H7 (cell line): ENCODE measurements at regions not wholly inside any gene's neighbourhood (a gene's known extent, or its start where the extent isn't known, plus 50 kb on each side); places are given as distances from the start of the nearest gene placed in this dataset.

Experiments
- DNase-seq: peaks from one replicate; pipeline ENCODE4 v3.0.0; 2012
- H3K27me3 ChIP-seq: 2 replicates; pipeline ENCODE4 v1.6.0; 2011; ENCODE audit warnings: mild to moderate bottlenecking, low read length; ENCODE audit not compliant: control insufficient read depth, insufficient read depth
- H3K36me3 ChIP-seq: replicated peaks from 2 replicates; pipeline ENCODE4 v1.5.1; 2011; ENCODE audit warnings: low read length; ENCODE audit not compliant: control insufficient read depth, insufficient read depth
- H3K4me3 ChIP-seq: 2 replicates; pipeline ENCODE4 v1.5.1; 2011; ENCODE audit warnings: low read depth, mild to moderate bottlenecking, control low read depth, low read length, moderate library complexity; ENCODE audit not compliant: insufficient read depth

DNA sequence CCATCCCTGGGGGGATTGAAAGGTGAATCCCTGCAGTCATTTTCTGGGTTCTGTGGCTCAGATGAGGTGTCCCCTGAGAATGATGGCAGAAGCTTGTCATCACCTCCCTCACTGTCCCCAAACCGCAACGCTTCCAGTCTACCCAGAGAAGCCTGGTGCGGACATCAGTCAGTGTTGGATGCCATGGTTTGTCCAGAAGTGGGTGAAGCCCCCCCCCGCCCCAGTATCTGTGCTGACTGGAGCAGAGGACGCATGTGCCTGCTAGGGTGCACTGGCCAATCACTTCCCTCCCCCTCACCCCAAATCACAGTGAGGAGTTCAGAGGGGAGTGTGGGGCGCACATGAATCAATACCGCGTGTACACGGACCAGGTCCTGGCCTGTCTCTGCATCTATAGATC lies 150.5 kb downstream of the TEX29 start:
- Histone ChIP-seq H3K4me3 (no peak overlapping the region), H3K36me3 (no peaks in the 10 kb centered on the region), H3K27me3 (no peaks in the 10 kb centered on the region)
- no peak for DNase-seq

DNA sequence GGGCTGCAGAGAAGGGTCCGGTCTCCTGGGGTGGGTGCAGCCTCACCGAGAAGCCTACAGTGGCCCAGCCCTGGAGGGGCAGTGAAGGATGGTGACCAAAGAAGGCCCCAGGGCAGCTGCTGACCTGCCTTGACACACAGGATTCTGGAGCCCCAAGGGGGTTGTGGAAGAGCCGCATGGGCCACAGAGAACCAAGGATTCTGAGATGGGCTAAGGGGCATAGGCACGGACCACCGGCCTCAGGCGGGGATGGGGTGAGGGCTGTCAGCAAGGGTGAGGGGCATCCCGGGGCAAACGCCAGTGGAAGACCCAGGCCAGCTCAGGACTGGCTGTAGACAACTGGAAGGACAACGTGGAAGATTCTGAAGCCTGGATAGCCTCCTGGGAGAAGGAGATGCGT lies 151.6 kb downstream of the TEX29 start:
- H3K36me3 ChIP-seq = no peaks in the 10 kb centered on the region; the same call in 1 of the 2 replicates
- no peak overlapping the region for H3K4me3 ChIP-seq
- H3K27me3 ChIP-seq = no peaks in the 10 kb centered on the region
- no peak for DNase-seq

DNA sequence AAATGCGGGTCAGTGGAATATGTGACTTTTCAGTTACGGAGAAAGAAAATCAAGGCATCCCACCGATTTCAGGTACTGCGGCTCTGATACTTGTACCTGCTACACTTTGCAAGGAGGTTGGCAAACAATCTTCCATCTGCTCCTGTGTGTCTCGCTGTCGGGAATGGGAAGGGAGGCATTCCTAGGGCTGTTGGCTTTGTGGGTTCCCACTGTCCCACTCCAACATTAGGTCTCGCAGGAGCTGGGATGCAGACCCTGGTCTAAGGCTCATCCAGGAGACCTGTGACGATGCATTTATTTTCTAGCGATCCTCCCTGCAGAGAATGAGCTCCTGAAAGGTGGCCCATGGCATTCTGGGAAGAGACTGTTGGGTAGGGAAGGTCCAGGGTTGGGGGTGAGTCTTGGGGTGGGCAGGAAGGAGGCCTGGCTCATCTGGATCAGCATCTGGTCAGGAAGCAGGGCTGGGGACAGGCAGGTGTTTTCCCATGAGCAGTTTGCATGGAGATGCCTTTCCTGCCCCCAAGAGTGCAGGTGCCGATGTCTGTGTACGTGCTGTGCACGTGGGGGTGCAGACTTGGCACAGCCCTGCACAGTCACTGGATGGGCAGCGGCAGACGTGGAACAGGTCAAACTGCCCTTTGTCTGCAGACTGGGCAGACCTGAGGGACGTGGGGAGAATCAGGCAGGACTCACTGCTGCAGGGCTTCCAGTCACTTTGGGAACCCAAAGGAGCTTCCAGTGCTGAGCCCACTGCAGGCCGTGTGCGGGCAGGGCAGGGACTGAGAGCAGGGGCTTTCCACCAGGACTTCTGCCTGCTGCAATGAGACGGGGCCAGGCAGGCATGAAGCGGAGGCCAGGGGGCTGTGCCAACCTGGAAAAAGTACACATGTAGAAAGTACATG lies 152.4 kb downstream of the TEX29 start:
- Histone ChIP-seq H3K36me3 (no peaks in the 10 kb centered on the region; the same call in 1 of the 2 replicates), H3K27me3 (no peaks in the 10 kb centered on the region), H3K4me3 (no peak overlapping the region)
- DNase-seq = no peak

DNA sequence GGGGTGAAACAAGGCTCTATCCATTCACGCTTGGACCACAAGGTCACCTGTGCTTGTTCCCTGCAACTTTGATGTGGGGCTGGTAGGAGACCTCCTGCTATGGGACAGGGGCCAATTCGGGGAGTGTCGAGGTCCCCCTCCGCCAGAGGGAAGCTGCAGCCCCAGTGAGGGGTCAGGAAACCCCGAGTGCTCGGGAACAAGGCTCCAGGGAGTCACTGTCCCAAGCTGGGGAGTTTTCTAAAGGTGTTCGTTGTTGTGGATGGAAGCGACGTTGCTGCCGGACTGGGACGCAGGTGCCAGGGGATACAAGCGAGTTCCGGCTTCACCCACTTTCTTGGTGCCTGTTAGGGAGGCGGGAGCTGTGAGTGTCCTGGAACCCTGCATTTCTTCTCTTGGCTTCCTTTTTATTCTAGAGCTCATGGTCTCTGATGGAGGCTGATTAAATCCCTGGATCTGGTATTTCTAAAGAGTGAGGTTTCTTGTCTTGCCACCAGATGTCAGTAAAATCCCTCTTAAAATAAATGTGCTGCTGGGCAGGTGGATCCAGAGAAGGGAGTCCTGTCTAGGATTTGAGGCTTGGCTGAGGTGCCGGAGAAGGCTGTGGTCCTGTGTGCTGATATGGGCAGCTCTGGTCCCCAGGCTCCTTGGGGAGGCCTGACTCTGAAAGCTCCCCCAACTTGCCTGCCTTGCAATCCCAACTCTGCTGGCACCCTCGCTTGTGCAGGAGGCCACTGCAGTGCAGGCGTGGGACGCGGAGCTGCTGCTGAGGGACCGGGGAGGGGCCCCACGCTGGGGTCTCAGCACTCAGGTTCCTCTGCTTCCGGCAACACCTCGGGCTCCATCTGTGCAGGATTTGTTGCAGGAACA lies 153.9 kb downstream of the TEX29 start:
- DNase-seq = peak; percentile 92
- no peak overlapping the region for H3K4me3 ChIP-seq
- H3K36me3 ChIP-seq = no peaks in the 10 kb centered on the region; the same call in 1 of the 2 replicates
- no peaks in the 10 kb centered on the region for H3K27me3 ChIP-seq

DNA sequence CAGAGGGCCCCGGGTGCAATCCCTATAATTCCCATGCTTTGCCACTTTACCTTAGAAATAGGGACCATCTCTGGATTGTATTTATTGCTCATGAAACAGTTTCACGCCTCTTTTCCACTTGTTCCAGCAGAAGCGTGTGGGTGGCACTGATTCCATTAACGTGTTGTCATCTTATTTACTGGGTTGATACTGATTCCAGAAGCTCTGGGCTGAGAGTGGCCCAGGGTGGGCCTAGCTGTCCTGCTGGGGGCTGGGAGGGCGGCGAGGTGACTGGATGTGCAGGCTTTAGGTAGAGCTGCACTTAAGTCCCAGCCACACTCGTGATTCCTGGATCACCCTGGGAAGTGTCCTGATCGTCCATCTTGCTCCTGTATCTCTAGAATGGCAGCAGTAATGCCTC lies 155.0 kb downstream of the TEX29 start:
- Histone ChIP-seq H3K4me3 (no peak overlapping the region), H3K27me3 (no peaks in the 10 kb centered on the region), H3K36me3 (no peaks in the 10 kb centered on the region; the same call in 1 of the 2 replicates)
- DNase-seq = peak; percentile 19

DNA sequence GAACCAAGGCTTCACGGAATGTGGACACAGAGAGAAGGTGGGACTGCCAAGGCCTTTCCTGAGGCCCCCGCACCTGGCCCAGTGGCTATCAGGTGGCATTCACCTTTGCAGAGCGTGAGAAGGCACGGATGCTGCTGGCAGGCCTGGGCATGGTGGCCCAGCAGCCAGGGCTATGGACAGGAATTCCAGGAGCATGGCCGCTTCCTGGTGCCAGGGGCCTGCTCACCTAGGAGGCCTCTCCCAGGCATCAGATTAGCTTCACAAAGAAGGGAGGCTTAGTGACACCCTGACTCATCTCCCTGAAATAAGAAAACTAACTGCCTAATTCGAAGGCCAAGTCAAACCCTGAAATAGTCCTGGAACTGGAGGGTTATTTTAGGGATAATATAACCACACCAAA lies 155.8 kb downstream of the TEX29 start:
- H3K4me3 ChIP-seq = no peak overlapping the region
- H3K36me3 ChIP-seq = no peaks in the 10 kb centered on the region; the same call in 1 of the 2 replicates
- DNase-seq = peak; percentile 43
- H3K27me3 ChIP-seq = no peaks in the 10 kb centered on the region

DNA sequence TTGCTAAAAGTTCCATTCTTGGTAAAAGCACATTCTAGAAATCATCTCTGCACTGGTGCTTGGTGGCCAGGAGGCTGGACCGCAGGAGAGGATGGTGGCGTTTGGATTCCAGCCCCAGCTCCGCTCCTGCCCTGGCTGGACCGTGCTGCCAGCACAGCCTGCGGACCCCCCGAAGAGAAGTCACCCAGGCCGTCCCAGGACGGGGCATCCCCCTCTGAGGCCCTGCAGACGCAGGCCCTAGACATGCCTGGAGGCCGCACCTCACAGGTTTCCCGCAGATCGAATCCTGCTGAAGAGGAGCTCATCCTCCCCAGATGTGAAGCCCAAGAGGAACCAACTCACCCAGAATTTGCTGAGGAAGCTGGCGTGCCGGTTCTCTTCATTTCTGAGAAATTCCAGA lies 159.0 kb downstream of the TEX29 start:
- H3K27me3 ChIP-seq = no peaks in the 10 kb centered on the region
- DNase-seq = no peak
- H3K4me3 ChIP-seq = no peak overlapping the region

DNA sequence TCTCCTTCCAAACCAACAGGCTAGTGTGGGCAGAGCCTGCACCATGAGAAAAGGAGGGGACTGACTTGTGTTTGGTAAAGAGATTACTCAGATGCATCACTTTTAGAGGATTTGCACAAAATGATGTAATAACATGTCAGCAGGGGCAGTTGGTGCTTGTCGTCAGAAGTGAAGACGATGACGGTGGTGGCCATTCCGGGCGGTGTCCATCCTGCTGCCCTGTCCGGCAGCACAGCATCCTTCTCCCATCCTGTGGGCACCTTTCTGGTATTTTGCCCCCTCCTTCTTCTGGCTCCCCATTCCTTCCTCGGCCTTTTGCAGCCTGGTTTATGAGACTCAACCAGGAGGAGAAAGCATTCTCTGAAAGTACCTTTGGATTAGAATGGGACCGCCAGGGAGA lies 160.1 kb downstream of the TEX29 start:
- H3K4me3 ChIP-seq = no peak overlapping the region
- H3K27me3 ChIP-seq = no peaks in the 10 kb centered on the region
- no peak for DNase-seq
- no peaks in the 10 kb centered on the region; the same call in 1 of the 2 replicates for H3K36me3 ChIP-seq

More for the DNA sequence above, 159.0 kb downstream of the TEX29 start:
- no peaks in the 10 kb centered on the region; the same call in 1 of the 2 replicates for H3K36me3 ChIP-seq

DNA sequence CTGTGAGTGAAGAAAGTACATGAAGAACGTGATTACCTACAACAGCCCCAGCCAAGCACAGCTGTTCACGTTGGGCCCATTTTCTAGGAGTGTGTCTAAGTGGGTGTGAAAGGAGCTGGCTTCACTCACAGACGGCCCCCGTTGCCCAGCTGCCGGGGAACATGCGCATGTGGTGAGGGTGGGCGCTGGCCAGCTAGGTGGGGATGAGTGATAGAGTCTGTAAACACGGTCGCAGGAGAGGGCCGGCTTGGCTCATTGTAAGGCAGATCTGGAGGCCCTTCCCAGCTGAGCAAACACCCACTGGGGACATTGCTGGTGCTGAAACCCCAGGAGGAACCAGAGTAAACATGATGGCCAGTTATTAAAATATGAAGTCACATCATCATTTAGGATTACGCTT lies 160.5 kb downstream of the TEX29 start:
- no peak overlapping the region for H3K4me3 ChIP-seq
- H3K27me3 ChIP-seq = no peaks in the 10 kb centered on the region
- no peaks in the 10 kb centered on the region; the same call in 1 of the 2 replicates for H3K36me3 ChIP-seq
- no peak for DNase-seq

DNA sequence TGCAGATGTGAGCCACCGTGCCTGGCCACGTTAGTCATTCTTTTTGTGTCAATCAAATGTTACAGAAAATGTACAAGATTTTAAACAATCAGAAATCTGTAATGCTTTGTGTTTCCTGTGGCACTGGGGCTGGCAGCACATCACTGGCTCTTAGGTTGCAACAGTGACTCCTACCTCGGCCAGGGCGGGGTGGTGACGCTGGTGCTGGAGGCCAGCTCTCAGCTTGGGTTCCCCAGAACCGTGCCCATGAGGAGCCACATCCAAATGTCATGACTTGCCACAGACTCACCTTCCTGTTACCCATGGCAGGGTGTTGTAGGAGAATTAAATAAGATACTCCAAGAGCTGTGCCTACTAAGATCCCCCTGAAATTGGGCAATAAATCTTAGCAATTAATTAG lies 161.7 kb downstream of the TEX29 start:
- DNase-seq = no peak
- Histone ChIP-seq H3K36me3 (no peaks in the 10 kb centered on the region), H3K27me3 (no peaks in the 10 kb centered on the region), H3K4me3 (no peak overlapping the region)

DNA sequence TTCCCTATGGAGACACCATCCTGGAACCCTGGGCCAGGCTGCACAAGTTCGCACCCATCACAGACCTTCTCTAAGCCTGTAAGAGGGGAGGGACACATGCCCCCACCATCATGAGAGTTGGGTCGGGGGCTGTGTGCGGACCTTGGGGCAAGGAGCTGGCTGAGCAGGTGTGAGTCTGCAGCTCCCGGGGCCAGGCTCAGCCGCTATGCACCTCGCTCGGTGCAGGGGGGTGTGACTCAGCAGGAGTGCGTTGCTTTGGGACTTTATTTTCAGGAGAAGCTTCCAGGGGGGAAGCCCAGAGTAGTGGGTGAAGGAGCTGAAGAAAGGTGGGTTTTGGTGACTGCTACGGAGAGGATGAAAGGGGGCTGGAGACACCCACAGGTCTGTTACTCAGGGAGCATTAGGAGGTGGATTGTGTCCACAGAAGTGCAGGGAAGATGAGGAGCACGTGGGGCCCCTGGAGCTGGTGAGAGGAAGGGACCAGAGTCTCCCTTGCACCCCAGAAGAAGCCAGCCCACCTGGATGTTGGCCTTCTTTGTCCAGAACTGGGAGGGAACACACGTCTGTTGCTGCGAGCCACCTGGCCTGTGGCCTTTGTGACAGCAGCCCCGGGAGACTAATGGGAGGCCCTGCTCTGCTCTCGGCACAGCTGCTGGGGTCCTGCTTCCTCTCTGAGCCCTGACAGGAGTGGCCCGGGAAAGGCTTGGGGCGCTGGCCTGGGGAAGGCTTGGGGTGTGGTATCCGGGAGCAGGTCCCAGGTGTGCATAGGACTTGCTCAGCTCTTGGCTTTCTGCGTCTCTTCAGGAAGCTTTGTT lies 162.6 kb downstream of the TEX29 start:
- Histone ChIP-seq H3K4me3 (no peak overlapping the region), H3K36me3 (no peaks in the 10 kb centered on the region), H3K27me3 (no peaks in the 10 kb centered on the region)
- no peak for DNase-seq

DNA sequence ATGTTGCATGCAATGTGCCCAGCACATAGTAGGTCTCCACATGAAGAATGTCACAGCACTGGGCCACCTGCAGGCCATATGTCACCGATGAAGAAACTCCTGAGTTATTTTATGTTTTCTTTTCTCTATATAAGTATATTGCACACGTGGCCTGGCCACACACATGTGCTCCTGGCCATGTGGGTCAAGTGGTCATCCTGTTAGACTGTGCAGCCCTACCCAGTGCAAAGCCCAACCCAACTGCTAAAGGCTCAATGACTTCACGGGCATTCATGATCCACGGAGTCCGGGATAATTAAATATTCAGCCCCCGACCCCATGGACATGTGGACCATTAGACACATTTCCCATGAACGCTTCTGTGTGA lies 163.2 kb downstream of the TEX29 start:
- no peaks in the 10 kb centered on the region for H3K27me3 ChIP-seq
- no peaks in the 10 kb centered on the region for H3K36me3 ChIP-seq
- H3K4me3 ChIP-seq = no peak overlapping the region
- no peak for DNase-seq

DNA sequence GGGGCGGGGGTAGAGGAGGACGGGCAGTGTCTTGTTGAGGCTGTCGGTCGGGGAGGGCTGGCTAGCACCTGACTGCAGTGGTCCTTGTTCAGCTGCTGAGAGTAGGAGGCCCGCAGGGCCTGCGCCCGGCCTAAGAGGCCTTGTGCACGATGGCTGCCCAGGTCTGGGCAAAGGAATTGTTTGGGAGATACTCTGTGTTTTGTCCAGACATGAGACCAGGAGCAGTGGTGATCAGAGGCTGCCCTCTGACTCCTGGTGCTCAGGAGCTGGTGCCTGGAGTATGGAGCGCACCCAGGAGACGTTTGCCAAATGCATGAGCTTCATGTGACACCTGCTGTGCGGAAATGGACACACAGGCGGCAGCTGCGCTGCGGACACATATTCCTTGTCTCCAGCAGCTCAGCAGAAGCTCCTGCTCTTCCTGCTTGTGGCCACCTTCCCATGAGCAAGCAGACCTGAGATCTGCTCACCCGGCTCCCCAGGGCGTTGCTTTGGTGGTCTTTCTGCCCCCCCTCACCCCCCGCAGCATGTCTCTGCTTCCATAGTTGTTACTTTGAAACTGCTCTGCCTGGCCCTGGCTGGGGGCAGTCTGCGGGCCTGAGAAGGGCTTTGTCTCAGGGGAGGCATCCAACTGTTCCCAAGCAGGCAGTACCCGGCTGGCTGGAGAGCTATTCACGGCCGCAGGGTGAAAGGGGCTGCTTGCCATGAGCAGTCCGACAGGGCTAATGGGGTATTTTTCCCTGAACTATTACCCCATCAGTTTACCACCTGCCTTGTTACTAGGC lies 163.9 kb downstream of the TEX29 start:
- H3K36me3 ChIP-seq = no peaks in the 10 kb centered on the region
- H3K4me3 ChIP-seq = no peak overlapping the region
- H3K27me3 ChIP-seq = no peaks in the 10 kb centered on the region
- no peak for DNase-seq

DNA sequence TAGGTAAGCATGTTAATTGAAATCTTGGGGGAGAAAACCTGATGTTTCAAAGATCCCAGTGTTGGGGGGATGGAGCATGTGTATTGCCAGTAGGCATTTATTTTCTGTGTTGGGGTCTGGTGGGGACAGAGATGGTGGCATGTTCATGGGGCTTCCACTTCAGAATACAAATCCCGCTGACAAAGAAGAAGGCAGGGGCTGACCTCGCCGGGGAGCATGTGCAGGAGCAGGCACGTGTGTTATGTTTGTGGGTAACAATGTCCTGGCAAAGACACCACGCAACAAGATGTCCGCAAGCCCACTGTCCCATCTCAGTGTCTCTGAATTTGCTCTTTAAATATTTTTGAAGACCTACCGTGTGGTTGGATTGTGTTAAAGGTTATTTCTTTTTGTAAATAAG lies 164.5 kb downstream of the TEX29 start:
- no peak overlapping the region for H3K4me3 ChIP-seq
- no peaks in the 10 kb centered on the region for H3K36me3 ChIP-seq
- H3K27me3 ChIP-seq = no peaks in the 10 kb centered on the region
- no peak for DNase-seq
